HG03520 (cell line): ENCODE measurements at regions not wholly inside any gene's neighbourhood (a gene's known extent, or its start where the extent isn't known, plus 50 kb on each side); places are given as distances from the start of the nearest gene placed in this dataset.

Source experiments
- ATAC-seq: cut with Tn5 transposase; IDR thresholded peaks from one replicate; pipeline ENCODE4 v1.9.1; 2021; ENCODE audit warnings: mild to moderate bottlenecking, moderate library complexity; ENCODE audit not compliant: unreplicated experiment

DNA sequence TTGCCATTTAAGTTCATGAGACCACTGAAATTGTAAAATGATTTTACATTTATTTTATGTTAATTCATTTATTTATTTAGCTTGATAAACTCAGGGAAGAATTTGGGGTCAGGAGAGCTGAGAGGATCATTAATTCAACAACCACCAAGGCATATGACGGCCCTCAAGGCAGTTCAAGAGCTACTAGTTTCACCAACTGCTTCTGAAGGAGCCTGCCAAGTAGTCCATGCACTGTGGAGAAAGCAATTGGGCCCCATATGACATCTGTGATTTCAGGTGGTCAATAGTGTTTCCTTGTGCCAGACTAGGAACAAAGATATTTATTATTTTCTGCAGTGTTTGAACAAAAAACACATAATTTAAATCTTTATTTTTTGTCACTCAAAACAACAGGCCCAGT is 236.4 kb downstream of the CASP12 start:
- no peak for ATAC-seq

DNA sequence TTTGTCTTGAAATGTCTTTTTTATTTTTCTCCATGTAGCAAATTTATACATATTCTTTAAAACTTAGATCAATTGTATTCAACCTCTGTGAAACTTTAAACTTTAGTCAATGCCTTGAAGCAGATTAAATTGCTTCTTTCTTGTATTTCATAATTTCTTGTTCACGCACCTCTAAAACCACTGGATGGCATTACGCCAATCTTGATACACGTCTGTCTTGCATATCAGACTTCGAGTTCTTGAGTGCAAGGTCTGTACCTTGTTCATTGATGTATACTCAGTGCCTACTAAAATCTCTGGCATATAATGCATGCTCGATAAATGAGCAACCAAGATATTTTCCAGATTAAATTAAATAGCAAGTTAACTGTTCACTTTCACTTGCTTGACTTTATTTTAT is 236.8 kb downstream of the CASP12 start:
- no peak for ATAC-seq

DNA sequence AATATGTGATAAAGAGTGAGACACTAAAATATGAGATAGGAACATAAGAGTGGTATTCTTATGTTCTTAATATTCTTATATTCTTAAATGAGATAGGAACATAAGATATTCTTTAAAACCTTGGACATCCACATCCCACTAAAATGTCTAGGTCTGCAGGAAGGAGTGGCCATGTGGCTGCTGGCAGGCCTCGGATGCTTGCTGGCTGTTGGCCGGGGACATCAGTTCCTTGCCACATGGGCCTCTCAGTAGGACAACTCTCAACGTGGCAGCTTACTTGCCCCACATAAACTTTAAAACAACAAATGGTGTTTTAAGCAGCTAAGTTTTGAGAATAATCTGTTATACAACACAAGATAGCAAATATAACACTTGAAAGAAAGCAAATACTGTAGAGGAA is 240.1 kb downstream of the CASP12 start:
- no peak for ATAC-seq

DNA sequence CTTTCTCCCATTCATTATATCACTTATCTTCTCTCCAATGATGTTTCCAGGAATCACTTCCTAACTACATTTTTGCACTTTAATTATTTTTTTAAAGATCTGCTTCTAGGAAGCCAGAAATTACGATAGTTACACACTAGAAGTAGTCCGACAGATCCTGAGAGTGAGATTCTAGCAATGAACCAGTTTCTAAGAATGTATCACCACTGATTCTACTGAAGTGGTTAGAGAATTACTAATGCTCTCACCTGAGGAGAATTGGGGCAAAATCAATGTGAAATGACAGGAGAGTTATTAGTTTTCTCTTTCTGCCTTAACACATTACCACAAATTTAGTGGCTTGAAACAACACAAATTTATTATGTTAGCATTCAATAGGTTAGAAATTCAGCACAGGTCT is 241.2 kb downstream of the CASP12 start:
- no peak for ATAC-seq

DNA sequence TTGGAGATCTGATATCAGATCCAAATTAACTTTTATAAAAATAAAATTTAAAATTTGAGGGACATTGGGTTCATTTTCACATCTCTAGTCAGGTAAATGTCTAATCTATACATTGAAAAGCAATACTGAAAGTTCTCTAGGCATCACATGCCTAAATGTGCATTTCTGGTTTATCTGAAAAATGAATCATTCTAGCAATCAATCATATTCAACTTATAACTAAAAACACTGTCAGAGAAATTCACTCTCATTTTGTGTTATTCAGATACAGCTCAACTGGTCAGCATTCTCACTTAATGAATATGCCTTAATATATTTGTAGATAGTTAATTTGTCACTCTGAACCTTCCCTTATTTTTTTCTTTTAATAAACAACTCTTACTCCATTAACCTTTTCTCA is 243.2 kb downstream of the CASP12 start:
- ATAC-seq, result no peak

DNA sequence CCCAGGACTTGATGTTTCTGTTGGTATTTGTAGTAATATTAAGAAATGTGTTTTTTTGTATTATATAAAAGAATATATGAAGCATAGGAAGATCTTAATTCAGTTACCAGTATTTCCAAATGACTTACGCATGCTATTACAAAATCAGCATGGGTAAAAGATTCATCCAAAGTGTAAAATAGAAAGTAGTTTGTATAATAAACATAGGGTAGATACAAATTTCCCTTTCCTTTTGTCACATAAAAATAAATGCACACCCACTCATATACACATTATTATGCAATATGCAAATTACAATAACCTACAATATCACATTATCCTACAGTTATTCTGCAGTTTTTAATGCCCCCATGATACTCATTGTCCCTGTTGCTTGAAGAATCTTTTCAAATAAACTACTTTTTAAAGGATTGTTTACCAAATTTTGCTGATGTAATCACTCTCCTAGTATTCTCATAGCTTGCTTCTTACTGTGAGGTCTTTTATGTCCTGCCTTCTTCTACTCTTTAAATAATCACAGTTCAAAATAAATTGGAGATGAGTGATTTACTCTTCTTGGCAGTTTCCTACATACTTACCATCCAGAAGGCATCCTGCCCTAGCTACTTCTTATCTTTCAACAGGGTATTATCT is 244.0 kb downstream of the CASP12 start:
- ATAC-seq, result no peak

DNA sequence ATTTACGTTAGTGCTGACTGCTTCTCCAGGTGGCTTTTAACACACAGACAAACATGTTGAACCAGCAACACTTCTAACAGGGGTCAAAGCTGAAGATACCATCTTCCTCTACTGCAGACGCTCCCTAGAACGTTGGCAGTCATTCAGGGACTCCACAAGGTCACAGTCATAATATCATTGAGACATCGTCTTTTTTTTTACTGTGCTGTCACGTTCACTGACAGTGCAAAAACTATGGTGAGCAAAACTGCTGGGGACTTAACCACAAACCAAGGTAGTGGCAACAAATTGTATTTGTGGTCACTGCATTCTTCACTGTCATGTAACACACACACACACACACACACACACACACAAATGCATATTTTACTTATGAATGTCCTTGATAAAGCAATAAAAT is 244.9 kb downstream of the CASP12 start:
- ATAC-seq, result no peak

DNA sequence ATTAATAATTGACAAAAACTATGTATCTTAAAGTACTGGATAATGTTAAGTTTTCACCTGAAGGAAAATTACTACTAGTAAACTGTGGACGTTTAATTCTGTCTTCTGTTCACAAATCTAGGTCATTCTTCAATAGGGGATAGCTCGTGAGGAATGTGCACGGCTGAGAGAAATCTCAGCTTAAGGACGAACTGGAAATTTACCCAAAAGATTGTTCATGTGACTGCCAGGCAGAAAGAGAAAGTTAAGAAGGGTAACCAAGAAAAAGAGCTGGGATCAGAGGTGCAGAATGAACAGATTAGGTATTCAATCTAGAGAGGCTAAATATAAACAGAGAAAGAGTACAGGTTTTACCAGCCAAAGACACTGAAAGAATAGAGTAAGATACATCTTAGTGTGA is 245.3 kb downstream of the CASP12 start:
- ATAC-seq, result no peak

DNA sequence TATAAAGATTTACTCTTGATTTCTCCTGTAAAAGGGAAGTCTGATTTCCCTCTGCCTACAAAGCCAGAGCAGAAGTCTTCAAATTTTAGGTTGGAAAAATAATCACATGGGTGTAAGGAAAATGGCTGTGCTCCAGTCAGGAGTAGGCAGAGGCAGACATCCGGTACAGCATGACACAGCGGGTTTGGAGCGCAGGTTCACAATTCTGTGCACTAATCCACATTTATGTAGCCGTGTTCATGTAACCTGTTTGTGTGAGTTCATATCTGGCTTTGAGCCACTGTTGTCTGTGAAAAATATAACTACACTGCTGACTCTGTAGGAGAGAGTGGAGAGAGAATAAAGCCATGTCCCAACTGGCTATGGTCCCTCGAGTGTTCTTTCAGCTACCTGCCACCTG is 248.0 kb downstream of the CASP12 start:
- ATAC-seq, result no peak

DNA sequence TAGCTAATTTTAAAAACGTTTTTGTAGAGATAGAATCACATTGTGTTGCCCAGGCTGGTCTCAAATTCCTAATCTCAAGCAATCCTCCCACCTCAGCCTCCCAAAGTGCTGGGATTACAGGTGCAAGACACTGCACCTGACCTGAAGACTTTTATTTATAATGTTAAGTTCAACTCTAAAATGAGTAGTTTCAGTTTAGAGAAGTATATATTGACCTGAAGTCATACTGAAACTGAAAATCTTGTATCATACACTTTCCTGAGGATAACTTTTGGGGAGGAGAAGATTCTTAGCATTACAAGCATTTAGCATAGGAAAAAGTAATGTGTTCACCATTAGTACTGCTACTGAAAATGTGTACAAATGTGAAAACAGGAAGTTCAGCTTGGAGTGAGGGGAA is 249.3 kb downstream of the CASP12 start:
- no peak for ATAC-seq

DNA sequence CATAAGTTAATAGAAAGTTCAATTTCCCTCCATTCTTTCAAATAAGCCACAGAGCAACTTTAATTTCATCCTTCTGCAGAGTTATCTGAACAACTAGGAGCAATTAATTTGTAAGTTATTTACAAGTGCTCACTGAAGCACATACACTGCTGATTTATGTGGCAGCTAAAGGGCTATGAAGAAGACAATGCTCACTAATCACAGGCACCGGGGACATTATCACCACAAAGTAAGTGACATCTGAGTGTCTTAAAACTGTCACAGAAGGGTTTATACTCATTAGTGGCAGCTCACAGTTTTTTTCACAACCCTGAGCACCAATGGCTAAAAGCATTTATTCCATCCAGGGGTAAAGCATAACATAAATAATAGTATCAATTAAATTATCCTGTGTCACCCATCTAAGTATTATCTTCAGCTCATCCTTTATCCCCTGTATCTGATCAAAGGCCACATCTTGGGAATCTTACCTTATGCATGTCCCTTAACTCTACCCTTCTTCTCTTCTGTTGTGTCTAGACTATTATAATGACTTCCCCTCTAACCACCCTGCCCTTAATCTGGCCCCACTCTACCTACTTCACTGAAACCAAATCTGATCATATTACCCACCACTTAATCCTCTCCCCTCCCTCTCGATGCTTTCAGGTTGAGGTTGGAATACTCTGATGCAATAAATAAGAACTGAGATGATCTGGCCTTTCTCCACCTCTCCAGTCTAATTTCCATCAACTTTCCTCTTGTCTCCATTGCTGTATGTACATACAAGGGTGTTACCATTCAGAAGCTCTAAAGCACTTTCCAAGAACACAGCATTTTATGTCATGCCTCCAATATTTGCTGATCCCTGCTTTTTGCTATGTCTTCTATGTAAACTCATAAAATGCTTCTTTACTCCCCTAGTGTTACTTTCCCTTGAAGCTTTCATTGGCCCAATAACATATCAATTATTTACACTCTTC is 252.7 kb downstream of the CASP12 start:
- no peak for ATAC-seq

DNA sequence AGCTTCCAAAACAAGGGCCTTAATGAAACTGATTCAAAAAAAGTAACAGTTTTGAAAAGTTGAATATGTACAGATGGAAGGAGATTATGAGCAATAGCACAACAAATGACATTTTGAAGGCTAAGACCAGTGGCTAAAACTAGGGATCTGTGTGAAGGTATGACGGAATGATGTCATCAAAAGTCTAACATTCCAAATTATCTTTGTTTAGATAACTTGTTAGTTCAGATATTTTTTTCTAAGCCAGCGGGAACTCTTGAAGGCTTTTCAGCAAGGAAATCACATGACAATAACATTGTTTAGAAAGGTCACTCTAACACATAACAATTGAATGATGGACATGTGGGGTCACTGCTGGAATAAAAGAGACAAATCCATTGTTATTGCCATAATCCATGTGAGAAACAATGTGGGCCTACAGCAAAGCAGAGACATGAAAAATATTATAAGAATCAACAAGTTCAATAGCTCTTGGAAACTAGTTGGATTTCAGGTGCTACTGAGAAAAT is 260.5 kb downstream of the CASP12 start:
- no peak for ATAC-seq

DNA sequence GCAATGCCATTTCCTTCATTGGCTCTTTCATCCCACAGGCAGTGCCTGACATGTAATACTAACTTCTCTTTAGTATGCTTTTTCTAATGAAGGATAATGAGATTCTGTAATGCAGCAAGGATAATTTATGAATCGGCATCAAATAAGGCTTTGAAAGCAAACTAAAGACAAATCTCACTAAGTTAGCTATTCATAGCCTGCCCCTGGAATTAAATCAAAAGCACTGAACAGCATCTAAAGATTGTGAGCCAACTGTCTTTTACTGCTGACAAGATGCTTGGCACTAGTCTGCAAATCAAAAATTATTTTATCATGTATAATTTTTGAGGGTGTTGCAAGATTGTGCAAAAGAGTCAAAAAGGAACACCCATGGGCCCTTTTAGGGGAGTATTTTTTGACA is 265.0 kb downstream of the CASP12 start:
- no peak for ATAC-seq

DNA sequence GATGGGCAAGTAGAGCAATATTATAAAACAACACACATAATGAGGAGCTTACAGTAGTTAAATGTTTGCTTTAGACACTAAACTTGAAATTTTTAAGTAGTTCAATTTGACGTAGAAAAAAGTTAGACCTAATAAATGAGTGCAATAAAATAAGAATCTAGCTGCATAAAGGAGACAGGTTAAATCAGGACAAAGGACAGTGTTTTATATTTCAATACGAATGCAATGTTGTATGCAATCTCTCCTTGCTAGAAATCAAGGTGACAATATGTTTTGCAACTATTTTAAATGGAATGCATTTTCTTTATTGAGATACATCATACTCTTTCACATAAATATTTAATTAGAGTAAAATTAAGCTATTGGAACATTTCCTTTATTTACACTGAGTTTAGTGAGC is 267.9 kb downstream of the CASP12 start:
- ATAC-seq, result no peak

DNA sequence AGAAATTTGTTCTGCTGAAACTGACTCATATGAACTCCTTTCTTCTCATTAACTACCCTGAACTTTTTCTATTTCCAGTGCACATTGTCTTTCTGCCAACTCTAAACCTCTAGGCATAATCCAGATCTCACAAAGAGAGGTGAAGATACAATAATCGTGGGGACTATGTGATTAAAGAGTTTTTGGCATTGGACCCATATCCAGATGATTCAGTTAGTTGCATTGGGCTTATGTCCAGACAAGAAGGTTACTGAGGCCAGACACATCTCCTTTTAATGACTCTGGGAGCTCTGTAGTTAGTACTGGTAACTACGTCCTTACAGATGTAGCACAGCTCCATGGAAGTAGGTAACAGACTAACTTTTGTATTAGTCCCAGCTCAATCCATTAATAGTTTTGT is 273.0 kb downstream of the CASP12 start:
- no peak for ATAC-seq

DNA sequence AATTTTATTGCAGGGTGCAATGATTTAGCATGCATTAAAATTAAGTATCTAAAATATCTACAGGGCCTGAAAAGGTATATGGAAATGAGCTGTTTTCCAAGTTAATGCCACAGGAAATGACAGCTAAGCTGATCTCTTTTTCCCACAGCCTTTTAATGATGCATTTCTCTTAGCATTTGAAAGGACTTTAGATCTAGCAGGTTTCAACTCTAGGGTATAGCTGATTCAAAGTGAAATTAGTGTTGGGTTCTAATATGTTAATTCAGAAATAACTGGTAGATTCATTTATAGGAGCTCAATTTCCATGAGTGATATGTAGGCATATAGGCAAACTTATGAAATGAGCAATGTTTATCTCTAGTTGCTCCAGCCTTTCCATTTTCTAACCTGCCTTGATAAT is 274.2 kb downstream of the CASP12 start:
- ATAC-seq, result no peak

DNA sequence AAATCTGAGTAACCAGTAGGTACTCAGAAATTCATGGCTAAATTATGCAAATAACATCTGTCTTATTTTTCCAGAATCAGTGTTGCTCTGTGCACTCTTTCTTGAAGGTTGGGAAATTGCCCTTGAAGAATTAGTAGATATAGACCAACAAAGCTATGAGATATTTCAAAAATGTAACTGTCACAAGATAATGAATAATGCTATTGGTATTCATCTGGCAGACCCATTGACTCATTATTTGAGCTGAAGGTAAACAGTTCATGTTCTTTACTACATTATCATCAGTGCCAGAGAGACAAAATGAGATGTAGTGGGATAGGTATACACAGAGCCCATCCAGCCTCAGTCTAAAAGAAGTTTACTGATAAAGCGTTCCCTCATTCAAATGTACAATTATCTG is 274.7 kb downstream of the CASP12 start:
- no peak for ATAC-seq

DNA sequence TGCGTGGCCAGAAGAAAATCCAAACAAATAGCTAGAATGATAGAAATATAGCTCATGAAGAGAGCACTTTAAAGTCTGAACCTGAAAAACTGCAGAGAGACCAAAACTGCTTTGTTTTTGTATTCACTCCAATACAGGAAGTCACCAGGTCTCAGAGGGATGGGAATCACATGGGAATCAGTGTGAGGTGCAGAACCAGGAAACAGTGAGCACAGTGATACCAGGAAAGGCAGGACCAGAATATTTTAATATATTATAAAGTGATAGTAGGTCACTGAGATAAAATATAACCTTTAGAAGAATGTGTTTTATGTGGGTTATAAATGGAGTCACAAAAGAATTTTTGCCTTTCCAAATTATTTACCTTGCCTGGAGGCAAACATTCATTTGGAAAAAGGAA is 277.3 kb downstream of the CASP12 start:
- no peak for ATAC-seq

DNA sequence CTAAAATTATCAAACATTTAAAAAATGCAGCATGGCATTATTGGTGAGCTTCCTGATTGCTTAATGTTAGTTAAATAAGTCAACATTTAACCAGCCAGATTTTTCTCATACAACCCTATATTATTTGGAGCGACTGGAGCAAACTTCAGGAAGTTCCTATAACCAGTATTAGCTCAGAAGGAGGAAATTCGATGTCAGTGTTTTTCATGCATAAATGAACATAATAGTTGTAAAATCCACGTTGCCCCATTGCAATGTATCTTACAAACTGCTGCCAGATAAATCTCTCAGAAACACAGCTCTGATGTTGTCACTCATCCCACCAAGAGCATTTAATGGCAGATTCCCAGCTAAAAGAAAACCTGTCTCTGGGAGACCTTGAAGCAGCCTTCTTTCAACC is 278.5 kb downstream of the CASP12 start:
- no peak for ATAC-seq

DNA sequence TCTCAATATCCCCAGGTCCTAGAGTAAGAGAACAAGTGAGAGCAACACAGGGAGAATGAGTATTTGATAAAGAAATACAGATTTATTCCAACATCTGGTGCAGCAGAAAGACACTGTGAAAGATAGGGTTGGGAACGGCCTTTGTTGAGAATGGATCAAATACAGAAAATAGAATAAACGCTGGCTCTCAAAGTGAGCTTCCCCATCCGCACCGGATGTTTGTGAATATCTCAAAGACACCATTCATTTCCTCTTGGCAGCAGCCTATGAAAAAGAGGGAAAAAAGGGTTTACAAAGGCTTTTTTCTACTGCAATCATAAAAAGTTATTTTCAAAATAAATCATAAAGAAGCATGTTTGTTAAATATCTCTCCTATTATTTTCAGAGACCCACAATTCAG is 279.3 kb downstream of the CASP12 start:
- no peak for ATAC-seq

DNA sequence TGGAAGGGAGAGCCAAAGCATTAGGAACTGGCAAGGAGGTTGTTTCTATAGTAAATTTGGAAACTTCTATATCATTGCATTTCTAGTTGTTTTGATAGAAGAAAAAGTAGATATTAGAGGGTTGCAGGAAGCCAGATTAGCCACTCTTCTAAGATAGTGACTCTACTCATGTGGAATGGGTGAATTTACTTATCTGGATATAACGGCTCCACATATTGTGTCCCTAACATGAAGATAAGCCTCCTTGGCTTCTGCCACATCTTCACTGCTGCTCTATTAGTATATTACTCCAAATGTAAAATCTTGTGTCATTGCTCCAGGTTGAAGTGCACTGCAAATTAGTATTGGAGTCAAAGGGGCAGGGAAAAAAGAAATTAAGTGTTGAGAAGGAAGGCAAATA is 283.3 kb downstream of the CASP12 start:
- ATAC-seq, result no peak

DNA sequence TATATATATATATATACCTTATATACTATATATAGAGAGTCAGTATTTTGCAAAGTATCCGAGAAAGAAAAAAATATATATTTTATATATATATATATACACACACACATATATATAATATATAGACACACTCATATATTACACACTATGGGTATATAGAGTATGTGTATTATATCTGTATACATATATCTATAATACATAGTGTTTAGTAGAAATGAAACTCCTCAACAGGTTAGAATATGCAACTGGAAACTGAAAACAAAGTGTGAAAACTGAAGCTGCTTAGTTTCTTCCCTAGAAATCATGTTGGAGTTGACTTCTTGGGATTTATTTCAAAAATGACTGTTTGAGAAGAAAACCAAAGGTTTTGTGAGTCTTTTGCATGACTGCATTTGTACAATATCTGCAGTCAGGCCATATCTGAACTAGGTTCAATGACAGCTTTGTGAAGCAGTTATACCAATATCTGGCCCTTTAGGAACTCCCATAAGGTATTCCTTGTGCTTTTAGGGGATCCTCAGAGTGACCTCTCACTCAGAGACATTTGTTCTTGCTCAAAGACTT is 284.1 kb downstream of the CASP12 start:
- no peak for ATAC-seq
